ENCODE measurements at regions not wholly inside any gene's neighbourhood (a gene's known extent, or its start where the extent isn't known, plus 50 kb on each side); places are given as distances from the start of the nearest gene placed in this dataset.

- H3K4me3 ChIP-seq (ENCODE audit: low read length) = no peak overlapping the region
- no peak for DNase-seq (ENCODE audit: low read depth, low spot score)
Measured at GRCh38 chr12:42992826-42993225, 403.3 kb upstream of the PRICKLE1 start.

GRCh38 chr12:42990387-42990786 lies 400.8 kb upstream of the PRICKLE1 start:
- H3K4me3 ChIP-seq (ENCODE audit: low read length) = no peak overlapping the region
- no peak for DNase-seq (ENCODE audit: low read depth, low spot score)

GRCh38 chr12:42987216-42987650 lies 397.7 kb upstream of the PRICKLE1 start:
- no peak for DNase-seq (ENCODE audit: low read depth, low spot score)
- H3K4me3 ChIP-seq (ENCODE audit: low read length) = no peak overlapping the region

- no peak for DNase-seq (ENCODE audit: low read depth, low spot score)
- H3K4me3 ChIP-seq (ENCODE audit: low read length) = no peak overlapping the region
Measured at GRCh38 chr12:42985506-42985905, 396.0 kb upstream of the PRICKLE1 start.

- no peak for DNase-seq (ENCODE audit: low read depth, low spot score)
Measured at GRCh38 chr12:42982828-42983227, 393.3 kb upstream of the PRICKLE1 start.

GRCh38 chr12:42981379-42981778 lies 391.8 kb upstream of the PRICKLE1 start:
- DNase-seq (ENCODE audit: low read depth, low spot score) = no peak
- H3K4me3 ChIP-seq (ENCODE audit: low read length) = no peak overlapping the region

More at GRCh38 chr12:42982828-42983227, 393.3 kb upstream of the PRICKLE1 start:
- no peak overlapping the region for H3K4me3 ChIP-seq (ENCODE audit: low read length)

- no peak for DNase-seq (ENCODE audit: low read depth, low spot score)
- no peak overlapping the region for H3K4me3 ChIP-seq (ENCODE audit: low read length)
Measured at GRCh38 chr12:42980441-42980840, 390.9 kb upstream of the PRICKLE1 start.

- no peak for DNase-seq (ENCODE audit: low read depth, low spot score)
- H3K4me3 ChIP-seq (ENCODE audit: low read length) = no peak overlapping the region
Measured at GRCh38 chr12:42979746-42980145, 390.2 kb upstream of the PRICKLE1 start.

GRCh38 chr12:42978708-42979107 lies 389.2 kb upstream of the PRICKLE1 start:
- no peak for DNase-seq (ENCODE audit: low read depth, low spot score)
- H3K4me3 ChIP-seq (ENCODE audit: low read length) = no peak overlapping the region

- DNase-seq (ENCODE audit: low read depth, low spot score) = no peak
- H3K4me3 ChIP-seq (ENCODE audit: low read length) = no peak overlapping the region
Measured at GRCh38 chr12:42977451-42978230, 388.1 kb upstream of the PRICKLE1 start.

- H3K4me3 ChIP-seq (ENCODE audit: low read length) = no peak overlapping the region
- no peak for DNase-seq (ENCODE audit: low read depth, low spot score)
Measured at GRCh38 chr12:42976620-42977019, 387.1 kb upstream of the PRICKLE1 start.

GRCh38 chr12:42976122-42976521 lies 386.6 kb upstream of the PRICKLE1 start:
- H3K4me3 ChIP-seq (ENCODE audit: low read length) = no peak overlapping the region
- DNase-seq (ENCODE audit: low read depth, low spot score) = no peak

GRCh38 chr12:42969355-42969754 lies 379.8 kb upstream of the PRICKLE1 start:
- no peak for DNase-seq (ENCODE audit: low read depth, low spot score)
- no peak overlapping the region for H3K4me3 ChIP-seq (ENCODE audit: low read length)

- no peak overlapping the region for H3K4me3 ChIP-seq (ENCODE audit: low read length)
- no peak for DNase-seq (ENCODE audit: low read depth, low spot score)
Measured at GRCh38 chr12:42968426-42968825, 378.9 kb upstream of the PRICKLE1 start.

GRCh38 chr12:42967850-42968249 lies 378.3 kb upstream of the PRICKLE1 start:
- no peak overlapping the region for H3K4me3 ChIP-seq (ENCODE audit: low read length)
- no peak for DNase-seq (ENCODE audit: low read depth, low spot score)

GRCh38 chr12:42963988-42964387 lies 374.4 kb upstream of the PRICKLE1 start:
- DNase-seq (ENCODE audit: low read depth, low spot score) = no peak
- no peak overlapping the region for H3K4me3 ChIP-seq (ENCODE audit: low read length)

GRCh38 chr12:42962384-42962783 lies 372.8 kb upstream of the PRICKLE1 start:
- DNase-seq (ENCODE audit: low read depth, low spot score) = no peak
- H3K4me3 ChIP-seq (ENCODE audit: low read length) = no peak overlapping the region

- no peak overlapping the region for H3K4me3 ChIP-seq (ENCODE audit: low read length)
- no peak for DNase-seq (ENCODE audit: low read depth, low spot score)
Measured at GRCh38 chr12:42961395-42961794, 371.8 kb upstream of the PRICKLE1 start.

- no peak overlapping the region for H3K4me3 ChIP-seq (ENCODE audit: low read length)
- DNase-seq (ENCODE audit: low read depth, low spot score) = no peak
Measured at GRCh38 chr12:42960087-42960527, 370.6 kb upstream of the PRICKLE1 start.

GRCh38 chr12:42958291-42958674 lies 368.7 kb upstream of the PRICKLE1 start:
- no peak for DNase-seq (ENCODE audit: low read depth, low spot score)
- no peak overlapping the region for H3K4me3 ChIP-seq (ENCODE audit: low read length)
